Left lung (tissue), 4 donors: ENCODE measurements at regions not wholly inside any gene's neighbourhood (a gene's known extent, or its start where the extent isn't known, plus 50 kb on each side); places are given as distances from the start of the nearest gene placed in this dataset.
"Not testable (repeated sequence)": the region's sequence is repeated elsewhere in the genome, so short reads cannot be mapped to it uniquely, and the experiment has no call there.

ENCODE experiments used
- ATAC-seq: fragments of 200-7000 bp; cut with Tn5 transposase; one replicate; pipeline ENCODE4 v1.9.1; 2020; ENCODE audit warnings: moderate library complexity
- DNase-seq, 4 donors: peaks; one replicate each; pipeline ENCODE4 v3.0.0-alpha.2; 2013 to 2020
- H3K27ac ChIP-seq, 2 donors: fragments of 200-600 bp; sonication (generic) in 1 of 2; one replicate each; pipeline versions ENCODE4 v1.5.0 to v1.8.0; 2020 to 2021
- H3K27me3 ChIP-seq, 2 donors: fragments of 200-600 bp; sonication (generic) in 1 of 2; one replicate each; pipeline versions ENCODE4 v1.5.0 to v1.8.0; 2020 to 2021
- H3K36me3 ChIP-seq, 2 donors: fragments of 200-600 bp; sonication (generic) in 1 of 2; one replicate each; pipeline versions ENCODE4 v1.5.0 to v1.8.0; 2020 to 2021
- H3K4me1 ChIP-seq, 2 donors: fragments of 200-600 bp; one replicate each; pipeline ENCODE4 v1.8.0; 2021
- H3K4me3 ChIP-seq, 2 donors: fragments of 200-600 bp; sonication (generic) in 1 of 2; one replicate each; pipeline versions ENCODE4 v1.5.0 to v1.8.0; 2020 to 2021; ENCODE audit warnings: mild to moderate bottlenecking in 1 of 2
- H3K9me3 ChIP-seq, 2 donors: fragments of 200-600 bp; sonication (generic) in 1 of 2; one replicate each; pipeline versions ENCODE4 v1.5.0 to v1.8.0; 2020 to 2021
- intact Hi-C, 2 donors: fragments of 100-400 bp; cut with DNase I; formaldehyde crosslinking; loops; one replicate each; pipeline versions ENCODE4 v1.11.2 to v1.14.2; 2022
- TF ChIP-seq, protein P1 (sequence below), 2 donors: fragments of 200-600 bp; sonication (generic) in 1 of 2; IDR thresholded peaks; one replicate each; pipeline versions ENCODE4 v1.5.0 to v1.8.0; 2021; ENCODE audit warnings: antibody characterized with exemption in 2 of 2
- donor health status: DM: no; HTN: yes; CAD: no.
- donor health status: DM: no; HTN: no; CAD: no.

DNA sequence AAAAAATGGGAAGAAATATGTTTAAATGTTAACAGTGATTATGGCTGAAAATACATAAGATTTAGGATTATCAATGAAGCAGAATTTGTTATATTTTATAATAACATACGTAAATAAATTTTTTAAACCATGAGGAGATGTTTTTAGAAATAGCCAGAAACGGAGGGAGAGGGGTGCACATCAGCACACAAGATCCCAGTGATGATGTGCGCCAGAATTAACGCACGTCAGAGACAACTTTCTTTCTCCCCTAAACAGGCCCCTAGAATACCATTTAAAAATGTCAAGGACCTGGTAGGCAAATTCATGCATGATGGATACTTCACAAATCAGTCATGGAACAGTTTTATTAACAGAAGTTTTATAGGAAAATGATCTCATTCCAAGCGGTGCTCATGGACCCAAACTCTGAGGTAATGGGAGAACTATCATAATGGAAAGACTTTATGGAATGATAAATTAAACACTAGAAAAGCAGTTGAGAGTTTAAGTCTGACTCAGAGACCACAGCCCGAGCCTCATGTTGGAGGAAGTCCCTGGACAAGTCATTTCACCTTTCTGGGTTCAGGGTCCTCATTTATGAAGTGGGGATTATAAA, 258.9 kb upstream of the GAS1 start:
- intact Hi-C loops: no loop called here
- Histone ChIP-seq H3K27me3 (no peaks in the 10 kb centered on the region), H3K27ac (no peak overlapping the region), H3K4me1 (no peaks in the 10 kb centered on the region), H3K36me3 (no peaks in the 10 kb centered on the region), H3K4me3 (no peak overlapping the region), H3K9me3 (no peaks in the 10 kb centered on the region)
- DNase-seq: no peak
- no peak for ATAC-seq
- TF ChIP-seq, protein P1, sequence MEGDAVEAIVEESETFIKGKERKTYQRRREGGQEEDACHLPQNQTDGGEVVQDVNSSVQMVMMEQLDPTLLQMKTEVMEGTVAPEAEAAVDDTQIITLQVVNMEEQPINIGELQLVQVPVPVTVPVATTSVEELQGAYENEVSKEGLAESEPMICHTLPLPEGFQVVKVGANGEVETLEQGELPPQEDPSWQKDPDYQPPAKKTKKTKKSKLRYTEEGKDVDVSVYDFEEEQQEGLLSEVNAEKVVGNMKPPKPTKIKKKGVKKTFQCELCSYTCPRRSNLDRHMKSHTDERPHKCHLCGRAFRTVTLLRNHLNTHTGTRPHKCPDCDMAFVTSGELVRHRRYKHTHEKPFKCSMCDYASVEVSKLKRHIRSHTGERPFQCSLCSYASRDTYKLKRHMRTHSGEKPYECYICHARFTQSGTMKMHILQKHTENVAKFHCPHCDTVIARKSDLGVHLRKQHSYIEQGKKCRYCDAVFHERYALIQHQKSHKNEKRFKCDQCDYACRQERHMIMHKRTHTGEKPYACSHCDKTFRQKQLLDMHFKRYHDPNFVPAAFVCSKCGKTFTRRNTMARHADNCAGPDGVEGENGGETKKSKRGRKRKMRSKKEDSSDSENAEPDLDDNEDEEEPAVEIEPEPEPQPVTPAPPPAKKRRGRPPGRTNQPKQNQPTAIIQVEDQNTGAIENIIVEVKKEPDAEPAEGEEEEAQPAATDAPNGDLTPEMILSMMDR (IDR thresholded peaks at IDR 0.05): no peak

DNA sequence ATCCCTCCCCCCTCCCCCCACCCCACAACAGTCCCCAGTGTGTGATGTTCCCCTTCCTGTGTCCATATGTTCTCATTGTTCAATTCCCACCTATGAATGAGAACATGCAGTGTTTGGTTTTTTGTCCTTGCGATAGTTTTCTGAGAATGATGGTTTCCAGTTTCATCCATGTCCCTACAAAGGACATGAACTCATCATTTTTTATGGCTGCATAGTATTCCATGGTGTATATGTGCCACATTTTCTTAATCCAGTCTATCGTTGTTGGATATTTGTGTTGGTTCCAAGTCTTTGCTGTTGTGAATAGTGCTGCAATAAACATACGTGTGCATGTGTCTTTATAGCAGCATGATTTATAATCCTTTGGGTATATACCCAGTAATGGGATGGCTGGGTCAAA, 263.4 kb upstream of the GAS1 start:
- H3K4me3 ChIP-seq, H3K4me1 ChIP-seq, H3K36me3 ChIP-seq, H3K9me3 ChIP-seq, intact Hi-C loops, ATAC-seq, H3K27me3 ChIP-seq, H3K27ac ChIP-seq, DNase-seq: not testable (repeated sequence)

DNA sequence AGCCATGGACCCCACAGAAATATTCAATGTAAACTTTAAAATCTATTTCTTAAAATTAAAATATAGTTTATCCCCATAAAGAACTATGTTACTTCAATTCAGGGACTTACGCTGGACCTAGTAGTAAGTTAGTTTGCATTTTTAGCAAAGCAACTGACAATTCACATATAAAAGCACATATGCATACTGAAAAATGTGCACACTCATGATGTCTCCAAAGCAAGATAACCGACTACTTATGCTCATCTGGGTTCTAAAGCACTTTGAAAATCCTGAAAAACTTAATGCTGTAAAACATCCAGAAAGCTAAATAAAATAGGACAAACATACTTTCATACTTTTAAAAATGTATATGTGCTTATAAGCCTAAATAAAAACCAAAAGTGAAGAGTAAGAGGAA, 264.4 kb upstream of the GAS1 start:
- Histone ChIP-seq H3K9me3 (no peaks in the 10 kb centered on the region), H3K36me3 (no peaks in the 10 kb centered on the region), H3K4me3 (no peak overlapping the region), H3K27me3 (no peaks in the 10 kb centered on the region), H3K4me1 (no peaks in the 10 kb centered on the region), H3K27ac (no peak overlapping the region)
- TF ChIP-seq, protein P1 (IDR thresholded peaks at IDR 0.05): no peak
- DNase-seq (no peak), ATAC-seq (no peak)
- intact Hi-C loops: no loop called here

DNA sequence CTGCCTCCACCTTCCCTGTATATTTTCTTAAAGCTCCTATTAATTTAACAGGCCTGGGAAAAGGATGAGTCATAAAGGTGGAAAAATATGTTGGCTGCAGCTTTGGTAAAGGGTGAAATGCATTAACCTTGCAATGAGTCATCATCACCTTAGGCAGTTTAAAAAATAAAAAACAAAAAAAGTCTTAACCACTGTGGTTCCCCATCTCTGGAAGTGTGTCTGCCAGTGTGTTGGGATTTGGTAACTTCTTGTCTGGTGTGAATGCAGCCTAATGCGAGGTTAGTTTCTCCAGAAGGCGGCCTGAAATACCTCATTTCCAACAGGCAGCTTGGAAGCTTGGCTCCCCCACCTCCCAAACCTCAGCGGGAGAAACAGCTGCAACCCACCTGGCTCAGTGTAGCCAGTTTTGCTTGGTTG, 265.3 kb upstream of the GAS1 start:
- Histone ChIP-seq H3K4me3 (no peak overlapping the region), H3K27me3 (no peaks in the 10 kb centered on the region), H3K36me3 (no peaks in the 10 kb centered on the region), H3K27ac (no peak overlapping the region), H3K9me3 (no peaks in the 10 kb centered on the region), H3K4me1 (no peaks in the 10 kb centered on the region)
- intact Hi-C loops: no loop called here
- no peak for ATAC-seq
- TF ChIP-seq, protein P1 (IDR thresholded peaks at IDR 0.05): no peak
- DNase-seq: no peak

DNA sequence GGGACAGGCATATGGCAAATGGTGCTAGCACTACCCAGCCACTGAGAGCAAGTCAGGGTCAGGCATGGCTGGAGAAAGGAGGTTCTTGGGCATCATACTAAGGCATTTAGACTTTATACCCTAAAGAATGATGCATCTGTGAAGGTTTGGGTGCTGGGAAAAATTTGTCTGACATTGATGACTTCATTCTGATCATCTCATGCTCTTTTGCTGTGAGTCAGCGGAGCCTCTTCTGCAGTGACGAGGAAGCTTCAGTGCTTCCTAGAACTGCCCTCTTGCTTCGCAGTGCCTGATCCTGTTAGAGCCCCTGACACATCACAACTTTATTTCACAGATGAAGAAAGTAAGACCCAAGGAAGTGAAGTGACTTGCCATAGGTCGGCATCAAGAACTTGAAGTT, 266.6 kb upstream of the GAS1 start:
- ATAC-seq: no peak

More for the DNA sequence above, 266.6 kb upstream of the GAS1 start:
- no peak for DNase-seq
- Histone ChIP-seq H3K27me3 (no peaks in the 10 kb centered on the region), H3K4me3 (no peak overlapping the region), H3K9me3 (no peaks in the 10 kb centered on the region), H3K27ac (no peak overlapping the region), H3K36me3 (no peaks in the 10 kb centered on the region), H3K4me1 (no peaks in the 10 kb centered on the region)
- intact Hi-C loops: no loop called here
- TF ChIP-seq, protein P1 (IDR thresholded peaks at IDR 0.05): no peak
